ENCODE measurements at regions not wholly inside any gene's neighbourhood (a gene's known extent, or its start where the extent isn't known, plus 50 kb on each side); places are given as distances from the start of the nearest gene placed in this dataset.

- TF ChIP-seq POLR2AphosphoS5 (IDR thresholded peaks at IDR 0.05): no peak
- no peak for TF ChIP-seq CTCF (IDR thresholded peaks at IDR 0.05)
- no peak for TF ChIP-seq POLR2A (IDR thresholded peaks at IDR 0.05; ENCODE audit: low read depth)
These were observed 550.0 kb upstream of the ALCAM start for GRCh38 chr3:104816716-104817115.
